RCC 7860 (cell line): ENCODE measurements at regions not wholly inside any gene's neighbourhood (a gene's known extent, or its start where the extent isn't known, plus 50 kb on each side); places are given as distances from the start of the nearest gene placed in this dataset.

ENCODE experiments used
- DNase-seq: peaks from one replicate; pipeline ENCODE4 v3.0.0-alpha.2; 2015; ENCODE audit warnings: low spot score
- FAIRE-seq: peaks from 2 replicates; lab custom pipeline; 2012; peaks lifted over from hg19 to GRCh38; lab: Jason Lieb, UNC

- FAIRE-seq: no peak
- DNase-seq: no peak
Measured at GRCh38 chr1:199706826-199707606, 320.5 kb upstream of the NR5A2 start.

- no peak for FAIRE-seq
- DNase-seq: no peak
Measured at GRCh38 chr1:199710974-199711373, 316.5 kb upstream of the NR5A2 start.

GRCh38 chr1:199716729-199717128 is 310.8 kb upstream of the NR5A2 start:
- DNase-seq: no peak

GRCh38 chr1:199719156-199719842 is 308.2 kb upstream of the NR5A2 start:
- no peak for FAIRE-seq
- no peak for DNase-seq

More at GRCh38 chr1:199716729-199717128, 310.8 kb upstream of the NR5A2 start:
- no peak for FAIRE-seq

GRCh38 chr1:199720496-199720895 is 307.0 kb upstream of the NR5A2 start:
- DNase-seq (no peak), FAIRE-seq (no peak)

GRCh38 chr1:199721001-199721400 is 306.5 kb upstream of the NR5A2 start:
- FAIRE-seq (no peak), DNase-seq (no peak)

GRCh38 chr1:199723250-199723956 is 304.1 kb upstream of the NR5A2 start:
- DNase-seq: no peak
- FAIRE-seq: no peak

- FAIRE-seq (no peak), DNase-seq (no peak)
Measured at GRCh38 chr1:199724049-199724448, 303.5 kb upstream of the NR5A2 start.

GRCh38 chr1:199725002-199725565 is 302.4 kb upstream of the NR5A2 start:
- FAIRE-seq (no peak), DNase-seq (no peak)

- DNase-seq: no peak
Measured at GRCh38 chr1:199727682-199728081, 299.8 kb upstream of the NR5A2 start.

GRCh38 chr1:199728345-199728744 is 299.2 kb upstream of the NR5A2 start:
- FAIRE-seq (no peak), DNase-seq (no peak)

More at GRCh38 chr1:199727682-199728081, 299.8 kb upstream of the NR5A2 start:
- no peak for FAIRE-seq

- no peak for DNase-seq
- FAIRE-seq: no peak
Measured at GRCh38 chr1:199733125-199733524, 294.4 kb upstream of the NR5A2 start.

GRCh38 chr1:199734186-199734585 is 293.3 kb upstream of the NR5A2 start:
- DNase-seq: no peak
- FAIRE-seq: no peak

- no peak for FAIRE-seq
- no peak for DNase-seq
Measured at GRCh38 chr1:199735660-199736059, 291.9 kb upstream of the NR5A2 start.

GRCh38 chr1:199736646-199737045 is 290.9 kb upstream of the NR5A2 start:
- DNase-seq: no peak
- no peak for FAIRE-seq

- no peak for DNase-seq
- no peak for FAIRE-seq
Measured at GRCh38 chr1:199741586-199741985, 285.9 kb upstream of the NR5A2 start.

GRCh38 chr1:199742547-199742946 is 285.0 kb upstream of the NR5A2 start:
- peak; percentile 76 for DNase-seq
- FAIRE-seq: peak; percentile 87

GRCh38 chr1:199743227-199743626 is 284.3 kb upstream of the NR5A2 start:
- FAIRE-seq: no peak
- no peak for DNase-seq

- no peak for DNase-seq
- no peak for FAIRE-seq
Measured at GRCh38 chr1:199746666-199747384, 280.7 kb upstream of the NR5A2 start.

GRCh38 chr1:199747984-199748383 is 279.5 kb upstream of the NR5A2 start:
- DNase-seq (no peak), FAIRE-seq (no peak)

- no peak for FAIRE-seq
- no peak for DNase-seq
Measured at GRCh38 chr1:199751506-199751905, 276.0 kb upstream of the NR5A2 start.
